ENCODE measurements at regions not wholly inside any gene's neighbourhood (a gene's known extent, or its start where the extent isn't known, plus 50 kb on each side); places are given as distances from the start of the nearest gene placed in this dataset.

DNA sequence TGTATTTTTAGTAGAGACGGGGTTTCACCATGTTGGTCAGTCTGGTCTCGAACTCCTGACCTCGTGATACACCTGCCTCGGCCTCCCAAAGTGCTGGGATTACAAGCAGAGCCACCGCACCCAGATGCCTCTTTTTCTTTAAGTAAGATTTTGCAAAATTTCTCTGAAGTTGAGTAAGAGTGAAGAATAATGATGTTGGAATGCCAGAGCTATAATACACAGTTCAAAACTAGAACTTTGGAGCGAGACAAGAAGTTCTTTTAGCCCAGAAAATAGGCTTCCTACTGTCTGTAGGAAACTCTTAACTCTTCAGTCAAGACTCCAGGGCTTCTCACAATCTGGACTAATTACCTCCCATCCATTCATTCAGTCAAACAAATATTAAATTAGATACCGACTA, 51.4 kb downstream of the MARCHF4 start:
- DNase-seq (ENCODE audit: extremely low spot score, insufficient read length, low read depth) = no peak
- FAIRE-seq = no peak

DNA sequence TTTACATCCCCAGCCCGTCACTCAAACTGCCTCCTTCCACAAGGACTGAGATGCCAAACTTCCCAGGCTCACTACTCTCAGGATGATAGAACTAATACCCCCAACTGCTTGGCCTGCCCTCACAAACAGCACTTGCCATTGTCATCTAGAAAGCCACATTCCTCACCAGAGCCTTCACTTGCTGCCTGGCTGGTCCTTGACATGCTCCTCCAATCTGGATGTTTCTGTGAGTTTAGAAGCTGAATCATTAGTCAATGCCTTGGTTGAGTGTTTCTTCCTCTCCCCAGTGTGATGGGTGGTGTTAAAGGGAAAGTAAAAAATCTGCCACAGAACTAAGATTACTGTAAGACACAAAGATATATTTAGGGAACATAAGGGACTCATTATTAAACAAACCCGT, 52.5 kb downstream of the MARCHF4 start:
- DNase-seq (ENCODE audit: extremely low spot score, insufficient read length, low read depth) (no peak), FAIRE-seq (no peak)

DNA sequence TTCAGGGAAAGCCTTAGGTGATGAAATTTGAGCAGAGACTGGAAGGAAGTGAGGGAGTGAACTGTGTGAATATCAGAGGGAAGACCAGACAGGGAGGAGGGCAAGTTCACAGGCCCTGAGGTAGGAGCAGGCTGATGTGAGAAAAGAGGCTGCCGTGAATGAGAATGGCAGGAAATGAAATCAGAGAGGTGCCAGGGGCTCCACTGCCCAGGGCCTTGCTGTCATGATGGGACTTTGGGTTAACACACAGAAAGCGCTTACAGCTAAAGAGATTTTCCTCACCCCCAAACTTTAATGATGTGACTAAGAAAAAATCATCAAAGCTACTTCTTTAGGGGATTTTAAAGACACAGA, 53.8 kb downstream of the MARCHF4 start:
- DNase-seq (ENCODE audit: extremely low spot score, insufficient read length, low read depth) = no peak
- FAIRE-seq = no peak

DNA sequence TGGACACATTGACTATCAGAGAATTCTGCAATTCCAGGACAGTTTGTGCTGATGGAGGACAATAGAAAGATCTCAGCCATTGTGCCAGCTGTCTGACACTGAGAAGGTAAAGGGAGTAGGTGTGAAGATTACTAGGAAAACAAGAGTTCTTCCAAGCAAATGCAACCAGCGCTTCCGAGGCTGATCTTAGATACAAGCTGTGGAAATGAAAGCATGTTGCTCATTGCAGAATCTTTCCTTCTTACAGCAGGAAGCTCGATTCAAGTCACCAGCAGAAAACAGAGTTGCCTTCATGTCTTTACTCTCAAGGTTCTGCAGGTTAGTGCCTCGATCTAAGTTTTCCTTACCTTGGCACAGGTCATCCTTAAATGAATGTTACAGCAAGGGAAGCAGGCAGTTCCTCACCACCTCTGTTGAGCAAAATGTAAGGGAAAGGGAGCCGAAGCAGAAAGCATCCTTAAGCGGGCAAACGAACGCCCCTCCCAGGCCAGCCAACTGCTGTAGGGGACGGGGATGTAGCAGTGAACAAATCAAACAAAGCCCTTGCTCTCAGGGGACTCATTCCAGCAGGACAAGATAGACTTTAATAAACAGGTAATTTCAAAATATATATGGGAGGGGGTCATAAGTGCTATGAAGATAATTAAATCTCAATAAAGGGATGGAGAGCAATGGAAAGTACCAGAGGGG, 54.3 kb downstream of the MARCHF4 start:
- FAIRE-seq = no peak
- no peak for DNase-seq (ENCODE audit: extremely low spot score, insufficient read length, low read depth)

DNA sequence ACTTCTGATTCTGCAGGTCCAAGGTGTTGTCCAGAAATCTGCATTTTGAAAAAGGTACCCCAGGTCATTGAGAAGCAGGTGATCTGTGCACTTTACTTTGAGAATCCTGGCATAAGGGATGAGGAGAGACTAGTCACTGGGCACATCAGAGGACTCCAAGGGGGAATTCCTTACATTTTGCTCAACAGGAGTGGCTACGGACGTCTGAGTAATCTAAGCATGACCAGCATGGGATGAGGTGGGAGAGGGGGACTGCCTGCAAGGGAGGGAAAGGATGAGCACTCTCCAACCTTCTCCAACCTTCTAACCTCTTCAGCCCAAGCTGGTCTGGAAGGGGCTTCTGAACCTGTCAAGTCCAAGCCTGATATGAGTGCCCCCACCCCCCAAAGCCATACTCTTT, 55.5 kb downstream of the MARCHF4 start:
- DNase-seq (ENCODE audit: extremely low spot score, insufficient read length, low read depth) = no peak
- FAIRE-seq = no peak

DNA sequence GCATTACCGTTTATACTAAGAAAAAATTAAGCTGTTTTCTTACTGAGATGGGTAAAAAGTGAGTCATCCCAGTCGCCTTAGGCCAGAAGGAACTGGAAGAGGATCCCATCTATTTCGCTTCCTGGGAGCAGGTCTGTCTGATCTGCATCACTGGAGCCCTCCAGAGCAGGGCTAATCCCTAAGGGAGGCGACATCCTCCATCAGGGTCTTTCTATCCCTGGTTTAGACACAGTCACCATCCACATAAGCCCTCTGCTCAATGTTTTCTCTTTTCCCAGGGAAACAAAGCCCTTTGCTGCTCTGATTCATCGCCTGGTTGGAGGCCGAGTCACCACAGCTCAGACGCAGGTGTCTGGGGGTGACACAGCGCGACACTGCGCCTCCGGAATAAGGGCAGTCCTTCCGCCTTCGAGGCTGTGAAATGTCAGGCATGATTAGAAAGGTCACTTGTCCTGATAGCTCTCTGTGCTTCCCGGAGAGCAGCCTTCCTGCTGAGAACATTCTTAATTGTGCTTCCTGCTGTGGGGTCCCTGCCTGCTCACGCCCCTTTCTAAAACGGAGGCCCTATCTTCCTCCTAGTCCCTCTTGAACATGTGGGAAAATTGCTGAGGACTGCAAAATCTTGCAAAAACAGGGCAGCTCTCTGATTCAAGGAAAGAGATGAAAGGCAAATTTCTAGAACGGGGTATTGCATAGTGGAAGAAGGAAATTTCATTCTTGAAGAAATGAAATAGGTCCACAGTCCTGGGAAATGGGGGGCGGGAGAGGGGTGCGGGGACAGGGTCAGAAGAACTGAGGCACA, 56.3 kb downstream of the MARCHF4 start:
- FAIRE-seq (no peak), DNase-seq (ENCODE audit: extremely low spot score, insufficient read length, low read depth) (no peak)

DNA sequence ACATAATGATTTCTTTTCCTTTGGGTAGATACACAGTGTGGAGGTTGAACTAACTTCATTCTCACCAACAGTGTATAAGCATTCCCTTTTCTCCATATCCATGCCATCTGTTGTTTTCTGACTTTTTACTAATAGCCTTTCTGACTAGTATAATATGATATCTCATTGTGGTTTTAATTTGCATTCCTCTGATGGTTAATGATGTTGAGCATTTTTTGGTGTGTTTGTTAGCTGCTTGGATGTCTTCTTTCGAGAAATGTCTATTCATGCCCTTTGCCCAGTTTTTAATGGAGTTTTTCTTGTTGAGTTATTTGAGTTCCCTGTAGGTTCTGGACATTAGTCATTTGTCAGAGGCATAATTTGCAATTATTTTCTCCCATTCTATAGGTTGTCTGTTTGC, 59.8 kb downstream of the MARCHF4 start:
- no peak for FAIRE-seq
- no peak for DNase-seq (ENCODE audit: extremely low spot score, insufficient read length, low read depth)

DNA sequence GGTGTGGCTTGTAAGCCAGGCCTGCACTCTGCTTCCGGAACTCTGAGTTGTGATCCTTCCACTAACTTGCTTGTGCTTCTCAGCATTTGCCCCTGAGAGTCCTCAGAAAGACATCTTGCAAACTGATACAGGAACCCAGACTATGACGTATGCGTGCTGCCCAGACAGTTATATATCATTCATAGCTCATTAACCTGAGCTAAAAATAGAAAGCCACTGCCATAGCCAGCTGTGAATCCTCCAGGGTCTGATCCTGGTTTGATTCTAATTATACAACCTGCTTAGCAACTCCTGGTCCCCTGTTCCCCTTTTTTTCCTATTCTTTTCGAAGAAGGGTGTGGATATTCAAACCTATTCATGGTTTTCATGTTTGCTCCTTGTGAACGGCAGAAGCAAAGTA, 63.7 kb downstream of the MARCHF4 start:
- DNase-seq (ENCODE audit: extremely low spot score, insufficient read length, low read depth) = no peak
- no peak for FAIRE-seq

DNA sequence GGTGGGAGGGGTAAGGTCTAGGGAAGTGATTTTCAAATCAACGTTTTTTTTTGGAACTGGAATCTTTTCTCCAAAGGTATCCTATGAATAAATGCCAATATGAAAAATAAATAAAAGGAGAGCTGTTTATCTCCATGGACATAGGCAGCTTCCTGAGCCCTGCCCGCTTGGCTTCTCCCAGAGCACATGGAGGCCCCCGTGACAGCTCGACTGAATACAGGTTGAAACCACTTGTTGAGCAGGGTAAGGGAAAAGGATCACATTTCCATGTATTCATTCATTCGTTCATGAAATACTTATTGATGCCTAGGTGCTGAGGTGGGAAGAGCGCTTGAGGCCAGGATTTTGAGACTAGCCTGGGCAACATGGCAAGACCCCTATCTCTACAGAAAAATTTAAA, 64.8 kb downstream of the MARCHF4 start:
- DNase-seq (ENCODE audit: extremely low spot score, insufficient read length, low read depth) (no peak), FAIRE-seq (no peak)

DNA sequence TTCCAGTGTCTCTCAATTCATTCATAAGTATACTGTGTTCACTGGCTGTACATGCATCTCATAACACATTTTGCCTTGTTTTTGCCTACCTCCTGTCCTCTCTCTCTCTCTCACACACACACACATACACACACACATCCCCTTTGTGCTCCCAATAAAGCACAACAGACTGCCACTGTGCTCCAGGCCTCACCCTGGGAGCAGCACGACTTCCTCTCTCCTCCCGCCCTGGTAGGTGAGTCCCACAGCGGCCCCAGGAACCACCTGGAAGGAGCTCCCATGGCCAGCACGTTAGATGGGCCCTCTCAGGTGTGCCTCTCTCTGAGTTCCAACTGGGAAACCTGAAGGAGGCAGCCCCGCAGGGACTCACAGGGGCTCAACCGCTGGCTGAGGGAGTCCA, 65.4 kb downstream of the MARCHF4 start:
- no peak for DNase-seq (ENCODE audit: extremely low spot score, insufficient read length, low read depth)
- no peak for FAIRE-seq

DNA sequence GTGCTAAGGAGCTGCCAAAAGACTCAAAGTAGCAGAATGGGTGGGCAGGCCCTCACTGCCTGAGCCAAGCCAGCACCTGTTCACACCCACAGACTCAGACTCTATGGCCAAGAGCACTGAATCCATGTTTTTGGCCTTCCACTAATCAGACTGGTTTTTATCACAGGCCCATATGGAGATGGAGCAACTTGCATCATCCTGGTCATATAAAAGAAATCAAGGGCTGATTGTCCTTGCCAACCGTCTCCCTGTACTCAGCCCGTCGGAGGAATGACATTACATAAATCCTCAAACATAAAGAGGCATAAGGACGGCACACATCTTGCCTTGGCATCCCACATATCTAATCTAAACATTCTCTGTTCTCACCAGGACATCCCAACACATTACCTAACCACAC, 66.7 kb downstream of the MARCHF4 start:
- no peak for DNase-seq (ENCODE audit: extremely low spot score, insufficient read length, low read depth)
- no peak for FAIRE-seq

DNA sequence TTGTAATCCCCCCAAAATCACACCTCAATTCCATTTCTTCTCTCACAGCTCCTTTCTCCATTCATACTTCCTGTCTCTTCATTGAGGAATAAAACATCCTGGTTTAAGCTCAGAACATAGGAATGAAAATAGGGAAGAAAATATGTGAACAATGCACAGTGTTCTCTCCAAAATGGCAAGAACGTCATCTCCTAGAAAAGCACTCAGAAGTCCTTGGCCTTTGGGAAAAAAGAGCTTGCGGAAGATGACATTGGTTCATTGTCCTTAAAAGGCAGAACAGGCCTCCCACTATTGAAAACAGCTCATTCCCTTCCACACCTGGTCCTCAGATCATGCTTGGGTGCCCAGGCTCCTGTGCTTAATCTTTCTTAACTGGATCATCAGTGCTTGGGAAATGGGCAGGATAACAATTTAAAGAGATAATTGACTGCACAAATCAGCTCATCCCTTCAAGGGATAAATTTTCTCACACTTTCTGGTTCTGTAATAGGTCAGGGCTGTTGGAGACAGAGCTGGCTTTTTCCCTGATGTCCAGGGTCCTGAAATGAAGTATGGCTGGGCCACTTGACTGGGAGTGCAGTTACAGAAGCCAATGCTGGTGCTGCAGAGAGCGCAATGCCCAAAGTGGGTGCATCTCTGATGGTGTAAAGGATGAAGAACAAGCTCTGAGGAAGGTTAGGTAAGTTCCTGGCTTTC, 69.2 kb downstream of the MARCHF4 start:
- DNase-seq (ENCODE audit: extremely low spot score, insufficient read length, low read depth) (no peak), FAIRE-seq (no peak)

DNA sequence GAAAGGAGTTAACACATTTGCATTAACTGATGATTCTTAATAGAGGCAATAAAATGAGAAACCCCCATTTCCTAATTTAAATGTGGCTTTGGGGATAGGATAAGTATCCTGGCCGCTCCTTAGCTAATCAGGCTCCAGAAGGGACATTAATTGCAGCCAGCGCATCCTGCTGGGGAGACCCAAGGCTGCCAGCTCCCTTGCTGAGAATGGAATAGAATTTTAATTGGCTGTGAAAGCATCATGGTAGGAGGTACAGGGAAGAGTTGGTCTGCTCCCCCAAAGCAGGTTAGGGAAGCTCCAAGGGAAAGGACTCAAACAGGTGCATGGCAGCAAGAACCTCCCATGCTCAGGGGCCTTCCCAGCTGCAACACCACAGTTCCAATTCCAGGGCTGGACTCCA, 71.4 kb downstream of the MARCHF4 start:
- no peak for DNase-seq (ENCODE audit: extremely low spot score, insufficient read length, low read depth)
- FAIRE-seq = no peak

DNA sequence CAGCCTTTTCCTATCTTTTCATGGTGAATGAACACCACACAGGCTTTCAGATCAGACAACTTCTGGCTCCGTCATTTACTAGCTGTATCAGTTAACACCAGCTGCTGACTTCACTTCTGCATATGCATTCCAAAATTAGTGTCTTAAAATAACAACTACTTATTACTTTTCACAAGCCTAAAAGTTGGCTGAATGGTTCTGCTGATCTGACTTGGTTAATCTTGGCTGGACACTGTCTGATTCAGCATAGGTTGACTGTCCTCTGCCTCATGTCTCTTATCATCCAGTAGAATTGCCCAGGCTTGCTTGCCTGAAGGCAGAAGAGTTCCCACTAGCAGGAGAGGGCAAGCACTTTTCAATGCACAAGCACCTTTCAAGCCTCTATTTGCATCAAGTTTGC, 72.7 kb downstream of the MARCHF4 start:
- no peak for FAIRE-seq
- no peak for DNase-seq (ENCODE audit: extremely low spot score, insufficient read length, low read depth)

DNA sequence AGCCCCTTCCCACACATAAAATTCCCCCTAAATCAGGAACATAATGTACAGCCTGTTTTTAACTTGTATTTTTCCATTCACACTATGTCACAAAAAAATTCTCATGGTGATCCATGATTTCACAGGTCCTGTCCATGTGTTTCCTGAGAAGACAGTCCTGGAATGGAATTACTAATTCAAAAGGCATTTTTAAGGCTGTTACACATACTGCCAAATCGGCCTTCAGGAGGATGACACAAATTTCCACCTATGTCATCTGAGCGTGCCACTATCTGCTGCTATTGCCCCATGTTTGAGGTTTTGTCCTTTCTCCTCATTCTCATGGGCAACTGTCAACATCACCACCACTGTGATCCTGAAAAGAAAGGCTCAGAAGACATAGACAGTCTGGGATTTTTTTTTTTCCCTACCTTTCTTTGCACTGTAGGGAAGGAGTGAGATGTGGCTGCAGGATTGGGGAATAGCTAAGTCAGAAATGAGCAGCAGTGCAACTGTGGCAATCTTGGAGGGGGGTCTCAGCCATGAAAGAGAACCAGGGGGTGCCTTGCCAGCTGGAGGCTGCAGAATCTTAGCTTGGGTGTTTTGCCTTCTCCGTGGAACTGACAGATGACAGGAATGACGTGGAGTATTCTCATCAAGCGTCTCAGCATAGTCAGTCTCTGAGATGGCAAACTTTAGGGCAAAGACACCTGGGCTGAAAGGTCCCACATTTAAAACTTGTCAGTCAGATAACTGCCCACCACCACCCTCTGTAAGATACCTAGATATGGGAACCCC, 73.4 kb downstream of the MARCHF4 start:
- no peak for DNase-seq (ENCODE audit: extremely low spot score, insufficient read length, low read depth)
- FAIRE-seq = no peak

DNA sequence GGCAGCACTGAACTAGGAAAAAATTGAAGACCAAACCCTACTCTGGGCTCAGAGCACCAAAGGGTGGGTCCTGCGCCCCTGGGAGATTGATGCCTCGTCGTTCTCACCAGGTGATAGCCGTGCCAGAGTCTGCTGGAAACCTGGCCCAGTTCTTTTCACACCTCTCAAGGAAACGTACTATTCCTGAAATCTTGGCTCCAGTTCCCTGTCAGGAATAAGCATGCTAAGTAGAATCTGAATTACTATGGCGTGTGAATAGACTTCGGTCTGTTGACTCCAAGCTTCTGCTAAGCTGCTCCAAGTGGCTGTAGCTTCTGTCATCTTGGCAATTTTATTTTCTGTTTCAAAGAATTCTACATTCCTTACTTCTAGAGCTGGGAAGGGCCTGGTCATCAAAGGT, 75.4 kb downstream of the MARCHF4 start:
- FAIRE-seq (no peak), DNase-seq (ENCODE audit: extremely low spot score, insufficient read length, low read depth) (no peak)

DNA sequence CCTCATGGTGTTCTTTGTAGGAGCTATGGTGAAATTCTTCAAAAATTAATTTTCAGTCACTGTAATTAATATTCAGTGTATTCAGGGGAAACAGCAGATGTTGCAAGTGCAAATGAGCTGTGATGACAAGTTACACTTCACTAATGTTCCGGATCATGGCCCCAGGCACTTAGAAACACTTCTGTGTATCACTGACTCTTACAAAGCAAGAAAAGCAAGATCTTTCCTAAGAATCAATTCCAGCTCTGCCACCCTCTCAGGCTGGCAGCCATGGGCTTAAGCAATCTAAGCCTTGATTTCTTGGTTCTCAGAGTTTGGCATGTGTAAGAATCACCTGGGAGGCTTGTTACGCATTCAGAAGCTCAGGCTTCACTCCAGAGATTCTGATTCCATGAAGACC, 78.0 kb downstream of the MARCHF4 start:
- DNase-seq (ENCODE audit: extremely low spot score, insufficient read length, low read depth) = no peak
- no peak for FAIRE-seq

DNA sequence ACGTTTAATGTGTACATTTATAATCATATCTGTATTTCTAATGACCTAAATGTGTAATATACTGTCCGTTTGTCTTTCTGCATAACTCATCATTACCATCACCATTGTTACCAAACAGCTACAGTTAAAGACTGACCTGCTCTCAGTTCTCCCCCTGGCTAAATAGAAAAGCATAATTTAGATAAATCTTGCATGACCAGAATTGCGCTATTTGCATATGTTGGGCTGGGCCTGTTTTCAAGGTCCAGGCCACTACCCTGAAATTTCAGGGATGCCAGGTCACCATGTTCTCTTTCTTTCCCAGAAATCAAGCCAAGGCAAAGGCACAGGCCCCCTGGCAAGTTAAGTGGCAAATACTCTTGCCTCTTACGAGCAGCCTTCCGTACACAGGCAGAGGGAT, 78.4 kb downstream of the MARCHF4 start:
- FAIRE-seq = no peak
- no peak for DNase-seq (ENCODE audit: extremely low spot score, insufficient read length, low read depth)

DNA sequence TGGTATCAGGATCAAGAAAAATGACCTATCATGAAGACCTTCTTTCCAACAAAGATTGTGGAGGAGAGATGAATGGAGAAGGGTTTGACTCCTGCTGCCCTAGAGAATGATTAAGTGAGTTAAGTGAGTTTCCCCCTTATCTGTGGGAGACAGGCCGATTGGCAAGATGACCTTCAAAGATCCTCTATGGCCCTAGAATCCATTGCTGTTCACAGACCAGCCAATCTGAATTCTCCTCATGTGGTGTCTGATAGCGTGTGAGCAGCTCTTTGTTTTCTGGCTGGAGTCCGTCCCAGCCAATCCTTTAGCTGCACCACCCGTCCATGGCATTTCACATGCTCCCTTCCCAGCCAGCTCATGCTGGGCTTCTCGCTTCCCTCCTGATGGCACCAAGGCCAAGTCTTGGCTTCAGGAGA, 79.4 kb downstream of the MARCHF4 start:
- DNase-seq (ENCODE audit: extremely low spot score, insufficient read length, low read depth) (no peak), FAIRE-seq (no peak)

DNA sequence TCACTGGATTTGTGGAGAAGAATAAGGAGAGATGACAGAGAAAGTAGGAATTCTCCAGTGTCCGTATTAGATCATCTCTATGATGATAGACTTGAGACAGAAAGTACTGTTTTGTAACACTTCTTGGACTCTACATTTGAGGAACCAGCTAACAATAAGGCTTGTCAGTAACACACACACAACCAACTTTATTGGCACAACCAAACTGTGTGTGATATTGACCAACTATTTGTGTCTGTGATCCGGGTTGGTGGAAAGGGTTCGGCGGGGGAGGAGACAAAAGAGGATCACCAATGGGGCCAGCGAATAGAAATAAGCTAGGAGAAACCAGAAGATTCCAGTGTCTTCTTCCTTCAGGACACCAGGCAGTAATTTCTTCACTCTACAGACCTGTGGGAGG, 79.8 kb downstream of the MARCHF4 start:
- no peak for FAIRE-seq
- DNase-seq (ENCODE audit: extremely low spot score, insufficient read length, low read depth) = no peak

DNA sequence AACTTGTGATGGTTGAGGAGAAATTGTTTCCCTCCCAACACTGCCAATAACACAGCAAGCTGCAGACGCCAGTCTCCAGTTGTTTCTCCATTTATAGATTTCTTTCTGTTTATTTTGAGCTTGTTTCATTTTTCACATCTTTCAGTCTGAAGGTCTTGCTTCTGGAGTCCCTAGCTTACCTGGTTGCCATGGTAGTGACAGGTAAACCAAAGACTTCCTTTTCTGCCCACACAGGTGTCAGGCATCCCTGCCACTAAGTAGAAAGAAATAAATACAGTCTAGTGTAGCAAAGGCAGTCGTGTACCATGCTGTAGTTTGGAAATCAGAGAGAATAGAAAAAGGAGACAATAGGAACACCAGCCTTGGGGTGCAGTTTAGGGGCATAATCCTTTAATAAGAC, 82.8 kb downstream of the MARCHF4 start:
- FAIRE-seq (no peak), DNase-seq (ENCODE audit: extremely low spot score, insufficient read length, low read depth) (no peak)
